HG03378 (cell line): ENCODE measurements at regions not wholly inside any gene's neighbourhood (a gene's known extent, or its start where the extent isn't known, plus 50 kb on each side); places are given as distances from the start of the nearest gene placed in this dataset.

ENCODE experiments used
- ATAC-seq: cut with Tn5 transposase; IDR thresholded peaks from one replicate; pipeline ENCODE4 v1.9.1; 2021; ENCODE audit warnings: mild to moderate bottlenecking, moderate library complexity; ENCODE audit not compliant: unreplicated experiment

DNA sequence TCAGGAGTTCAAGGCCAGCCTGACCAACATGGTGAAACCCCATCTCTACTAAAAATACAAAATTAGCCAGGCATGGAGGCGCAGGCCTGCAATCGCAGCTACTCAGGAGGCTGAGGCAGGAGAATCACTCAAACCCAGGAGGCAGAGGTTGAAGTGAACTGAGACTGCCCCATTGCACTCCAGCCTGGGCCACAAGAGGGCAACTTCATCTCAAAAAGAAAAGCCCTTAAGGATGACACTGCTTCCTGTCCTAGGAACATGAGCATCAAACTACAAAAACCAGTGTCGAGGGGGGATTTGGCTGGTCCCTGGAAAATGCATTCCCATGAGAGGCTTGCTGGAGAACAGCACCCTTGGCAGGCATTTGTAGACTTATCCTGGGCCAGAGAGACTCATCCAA is 449.5 kb upstream of the PSMD7 start:
- ATAC-seq: no peak

DNA sequence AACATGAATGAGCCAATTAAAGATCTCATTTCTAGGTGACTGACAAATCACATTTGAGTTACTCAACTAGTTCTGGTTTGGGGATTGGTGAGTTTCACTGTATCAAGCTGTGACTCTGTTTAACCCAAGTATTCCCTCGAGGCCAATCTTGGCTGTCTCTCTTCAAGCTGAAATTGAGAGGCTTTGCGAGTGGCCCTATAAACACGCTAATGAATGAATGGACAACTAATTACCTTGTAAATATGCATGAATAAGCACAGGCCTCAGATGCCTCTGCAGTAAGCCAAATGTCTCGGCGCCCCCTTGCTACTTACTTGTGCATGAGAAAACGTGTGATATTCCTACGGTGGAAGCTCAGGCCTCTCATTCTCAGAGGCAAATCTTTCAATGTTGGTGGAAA is 450.3 kb upstream of the PSMD7 start:
- no peak for ATAC-seq

DNA sequence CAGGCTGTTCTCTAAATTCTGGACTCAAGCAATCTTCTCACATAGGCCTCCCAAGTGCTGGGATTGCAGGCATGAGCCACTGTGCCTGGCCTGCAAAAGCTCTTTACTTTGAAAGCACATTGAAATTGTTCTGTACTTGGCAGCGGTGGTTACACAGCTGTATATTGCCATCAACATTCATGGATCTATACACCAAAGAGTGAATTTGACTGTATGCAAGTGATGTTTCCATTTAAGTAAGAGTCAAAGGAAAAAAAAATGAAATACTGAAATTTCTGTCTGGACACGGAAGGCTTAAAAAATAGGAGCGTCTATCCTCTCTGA is 450.6 kb upstream of the PSMD7 start:
- no peak for ATAC-seq

DNA sequence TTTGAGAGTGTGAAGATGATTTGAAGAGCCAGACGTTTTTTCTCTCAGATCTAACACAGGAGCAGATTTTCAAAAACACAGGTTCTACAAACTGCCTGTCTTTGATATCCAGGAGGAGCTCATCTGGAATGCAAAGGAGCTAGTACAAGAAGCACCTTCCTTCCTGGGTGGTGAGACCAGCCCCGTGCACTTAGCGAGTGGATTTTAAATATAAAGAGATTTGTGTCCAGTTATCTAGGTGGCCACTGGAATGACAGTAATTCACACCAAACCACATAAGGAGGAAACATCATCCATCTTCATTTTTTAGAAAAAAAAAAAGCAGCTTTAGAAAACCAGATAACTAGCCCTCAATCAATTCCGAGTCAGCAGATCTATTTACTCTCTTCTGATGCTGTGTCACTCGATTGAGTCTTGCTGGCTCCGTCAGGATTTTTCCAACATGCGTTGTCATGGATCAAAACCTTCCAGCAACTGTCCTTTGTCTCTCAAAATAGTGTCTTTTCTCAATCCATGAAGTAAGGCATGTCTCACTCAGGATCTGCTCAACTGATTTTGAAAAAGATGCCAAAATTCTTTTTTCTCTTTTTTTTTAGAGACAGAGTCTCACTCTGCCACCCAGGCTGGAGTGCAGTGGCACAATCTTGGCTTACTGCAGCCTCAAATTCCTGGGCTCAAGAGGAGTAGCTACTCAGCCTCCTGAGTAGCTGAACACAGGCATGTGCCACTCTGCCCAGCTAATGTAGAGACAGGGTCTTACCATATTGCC is 451.2 kb upstream of the PSMD7 start:
- no peak for ATAC-seq

DNA sequence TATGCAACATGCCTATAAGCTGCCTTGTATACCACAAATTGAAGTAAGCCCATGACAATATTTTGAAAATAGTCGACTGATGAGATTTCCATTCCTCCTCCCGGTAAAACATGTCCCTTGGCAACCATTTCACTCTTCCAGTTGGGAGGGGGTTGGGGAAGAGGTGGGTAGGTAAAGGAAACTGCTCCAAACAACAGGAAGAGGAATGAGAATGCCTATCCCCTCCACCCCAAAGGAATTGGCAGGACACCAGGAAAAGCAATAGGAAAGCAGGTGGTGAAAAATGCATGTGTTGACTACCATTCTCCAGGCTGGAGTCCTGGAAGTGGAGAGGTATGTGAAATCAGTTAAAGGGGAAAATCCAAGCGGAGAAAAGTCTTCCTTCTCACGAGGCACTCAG is 455.9 kb upstream of the PSMD7 start:
- no peak for ATAC-seq

DNA sequence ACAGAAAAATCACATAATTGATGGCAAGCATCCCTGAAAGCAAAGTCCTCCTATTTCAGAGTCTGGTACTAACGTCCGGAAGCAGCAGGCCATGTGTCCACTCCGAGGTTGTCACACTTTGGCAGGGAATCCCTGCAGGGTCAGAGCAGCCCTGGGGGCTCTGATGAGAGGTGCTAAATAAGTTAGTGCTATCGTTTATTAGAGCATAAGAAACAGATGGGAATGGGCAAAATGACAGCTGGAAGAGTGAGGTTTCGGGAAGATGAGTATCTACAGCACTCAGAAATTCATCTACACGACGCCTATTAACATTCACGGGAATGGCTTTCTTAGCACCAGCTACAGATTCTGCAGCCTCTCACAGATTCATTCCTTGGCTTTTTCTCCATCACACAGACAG is 465.4 kb upstream of the PSMD7 start:
- ATAC-seq: no peak

DNA sequence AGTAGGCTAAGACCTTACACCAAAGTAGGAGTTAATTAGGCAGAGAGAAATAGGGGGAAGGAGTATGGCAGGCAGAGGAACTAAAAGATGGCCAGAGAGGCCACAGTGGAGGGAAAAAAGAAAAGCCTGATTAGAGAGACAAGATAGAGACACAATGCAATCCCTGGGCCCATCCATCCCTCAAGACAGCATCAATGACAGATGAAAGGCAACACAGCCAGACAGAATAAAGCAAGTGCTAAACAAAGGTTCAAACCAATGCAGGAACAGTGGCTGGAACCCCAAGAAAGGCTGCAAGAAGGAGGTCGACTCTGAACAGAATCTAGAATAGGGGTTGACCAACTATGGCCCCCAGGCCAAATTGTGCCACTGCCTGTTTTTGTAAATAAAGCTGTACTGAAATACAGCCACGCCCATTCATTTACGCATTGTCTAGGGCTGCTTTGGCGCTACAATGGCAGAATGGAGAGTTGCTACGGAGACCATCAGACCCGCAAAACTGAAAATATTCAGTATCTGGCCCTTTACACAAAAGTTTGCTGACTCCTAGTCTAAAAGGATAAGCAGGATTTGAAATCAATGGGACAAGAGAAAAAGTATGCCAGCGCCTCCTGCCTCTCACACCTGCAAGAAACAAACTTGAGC is 473.3 kb upstream of the PSMD7 start:
- ATAC-seq: no peak

DNA sequence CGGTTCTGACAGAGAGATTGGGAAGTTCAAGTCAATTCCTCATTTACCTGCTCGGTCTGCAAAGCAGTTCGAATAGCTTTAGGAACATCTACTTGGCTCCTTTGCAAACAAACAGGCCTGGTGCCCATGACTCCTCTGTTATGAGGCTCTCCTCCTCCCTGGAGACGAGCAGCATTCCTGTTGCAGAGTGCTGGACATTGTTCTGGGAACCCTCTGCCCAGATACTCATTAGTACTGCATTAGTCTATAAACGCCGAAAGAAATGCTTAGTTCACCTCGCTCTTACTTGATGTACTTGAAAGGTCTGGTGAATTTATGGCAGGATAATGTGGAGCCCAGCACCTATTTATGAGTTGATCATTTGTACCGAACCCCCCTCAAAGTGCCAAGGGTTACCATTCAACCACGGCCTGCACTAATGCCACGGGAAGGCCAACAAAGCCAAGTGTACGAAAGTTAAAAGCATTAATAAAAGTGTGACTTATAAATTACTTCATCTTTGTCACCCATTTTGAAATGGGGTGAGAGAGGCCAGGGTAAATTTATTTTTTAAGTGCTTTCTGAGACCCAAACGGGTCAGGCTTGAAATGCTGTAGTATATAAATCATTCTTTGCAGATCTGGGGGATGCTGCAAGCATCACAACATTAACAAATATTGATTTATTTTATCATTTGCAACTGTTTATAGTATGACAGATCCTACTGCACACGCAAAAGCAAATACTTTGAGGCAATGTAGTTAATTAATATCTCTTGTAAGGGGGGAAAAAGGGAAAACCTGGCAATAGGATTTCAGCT is 478.9 kb upstream of the PSMD7 start:
- ATAC-seq: no peak

DNA sequence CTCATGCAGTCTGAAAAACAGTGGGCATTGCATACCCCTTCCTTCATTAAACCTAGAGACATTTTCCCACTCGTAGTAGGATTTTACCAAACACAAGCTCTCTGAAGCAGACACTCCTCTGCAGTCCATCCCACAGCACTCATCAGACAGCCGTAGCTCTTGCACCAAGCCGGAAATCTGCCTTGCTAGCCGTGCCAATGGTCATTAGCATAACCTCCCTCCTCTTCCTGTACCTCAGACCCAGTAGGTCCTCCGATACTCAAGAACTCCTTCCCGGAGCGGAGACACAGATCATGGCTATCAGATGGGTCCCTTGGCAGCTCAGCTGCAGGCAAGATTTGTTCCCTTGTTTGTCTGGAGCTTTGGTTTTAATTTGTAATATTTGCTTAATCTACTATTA is 483.1 kb upstream of the PSMD7 start:
- no peak for ATAC-seq

DNA sequence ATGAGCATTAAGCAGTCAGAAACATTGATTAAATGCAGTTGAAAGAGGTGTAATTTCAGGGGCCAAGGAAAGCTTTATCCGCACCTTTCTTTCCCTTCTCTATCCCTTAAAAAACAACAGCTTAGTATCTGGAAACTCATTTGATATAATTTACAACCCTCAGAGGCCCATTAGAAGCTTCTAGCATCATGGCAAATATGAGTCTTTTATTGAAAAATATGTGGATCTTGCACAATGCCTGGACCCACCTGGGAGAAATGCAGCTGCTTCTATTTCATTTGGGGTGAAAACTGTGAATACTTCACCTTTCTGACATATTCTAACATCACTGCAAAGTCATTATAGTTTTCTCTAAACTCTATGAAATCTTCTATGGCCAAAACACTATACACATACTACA is 492.2 kb upstream of the PSMD7 start:
- no peak for ATAC-seq

DNA sequence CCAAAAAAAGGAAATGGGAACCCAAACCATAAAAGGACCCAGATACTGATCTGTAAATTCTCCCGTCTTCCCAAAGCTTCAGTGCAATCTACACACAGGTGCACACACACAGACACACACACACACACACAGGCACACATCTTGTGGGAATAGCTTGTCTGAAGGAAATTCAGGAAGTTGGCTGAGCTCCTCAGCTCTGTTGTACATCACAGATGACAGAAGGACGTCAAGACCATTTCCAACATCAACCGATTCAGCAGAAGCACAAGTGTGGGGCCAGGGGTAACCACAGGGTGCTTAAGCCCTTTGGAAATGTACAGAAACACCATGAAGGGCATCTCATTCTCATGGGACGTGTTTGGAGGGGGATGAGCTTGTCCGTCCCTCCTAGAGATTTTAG is 498.1 kb upstream of the PSMD7 start:
- no peak for ATAC-seq

DNA sequence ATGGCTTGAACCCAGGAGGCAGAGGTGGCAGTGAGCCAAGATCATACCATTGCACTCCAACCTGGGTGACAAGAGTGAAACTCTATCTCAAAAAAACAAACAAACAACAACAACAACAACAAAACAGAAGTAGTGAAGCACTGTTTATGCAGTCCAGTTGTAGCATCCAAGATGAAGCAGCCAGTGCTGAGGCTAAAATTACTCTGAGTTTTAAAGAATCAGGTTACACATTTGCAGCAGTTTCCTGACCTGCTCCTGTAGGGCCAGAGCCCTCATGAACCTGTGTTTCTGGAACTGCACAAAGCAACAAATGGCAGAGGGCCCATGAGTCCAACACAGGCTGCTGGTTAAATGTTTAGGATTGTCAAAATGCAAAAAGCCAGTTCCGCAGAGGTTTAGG is 499.5 kb upstream of the PSMD7 start:
- no peak for ATAC-seq

DNA sequence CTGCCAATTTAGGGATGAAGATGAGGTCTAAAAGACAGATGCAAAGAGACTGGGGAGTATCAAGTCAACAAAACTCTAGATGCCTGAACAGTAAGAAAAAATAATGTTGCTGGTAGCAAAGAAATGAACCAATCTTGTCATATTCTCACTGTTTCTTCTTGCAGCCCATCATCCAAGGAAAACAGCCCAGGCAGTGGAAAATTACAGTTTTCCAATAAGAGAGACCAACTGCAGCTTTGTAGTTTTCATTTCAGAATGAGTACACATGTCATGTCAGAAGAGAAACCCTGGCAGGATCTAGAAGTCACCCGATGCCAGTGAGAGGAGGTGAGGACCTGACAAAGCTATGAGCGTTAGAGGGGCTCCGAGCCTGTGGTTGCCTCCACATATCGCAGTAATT is 500.4 kb upstream of the PSMD7 start:
- no peak for ATAC-seq

DNA sequence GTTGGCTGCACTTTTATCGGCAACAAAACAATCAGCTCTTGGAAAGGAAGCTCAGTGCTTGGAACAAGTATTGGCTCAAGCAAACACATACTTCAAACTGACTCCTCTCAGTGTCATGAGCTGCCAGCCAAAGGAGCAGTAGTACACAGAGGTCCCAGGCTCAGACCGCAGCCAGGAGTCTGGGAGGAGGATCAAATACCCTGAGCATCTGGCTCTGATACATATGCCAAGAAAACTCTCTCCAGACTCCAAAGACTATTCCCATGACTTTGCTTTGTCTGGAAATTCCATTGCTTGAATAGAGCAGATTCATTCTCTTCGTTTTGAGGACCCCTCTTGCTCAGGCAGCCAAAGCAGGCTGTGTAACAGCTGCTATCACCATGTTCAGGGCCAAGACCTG is 501.6 kb upstream of the PSMD7 start:
- ATAC-seq: no peak

DNA sequence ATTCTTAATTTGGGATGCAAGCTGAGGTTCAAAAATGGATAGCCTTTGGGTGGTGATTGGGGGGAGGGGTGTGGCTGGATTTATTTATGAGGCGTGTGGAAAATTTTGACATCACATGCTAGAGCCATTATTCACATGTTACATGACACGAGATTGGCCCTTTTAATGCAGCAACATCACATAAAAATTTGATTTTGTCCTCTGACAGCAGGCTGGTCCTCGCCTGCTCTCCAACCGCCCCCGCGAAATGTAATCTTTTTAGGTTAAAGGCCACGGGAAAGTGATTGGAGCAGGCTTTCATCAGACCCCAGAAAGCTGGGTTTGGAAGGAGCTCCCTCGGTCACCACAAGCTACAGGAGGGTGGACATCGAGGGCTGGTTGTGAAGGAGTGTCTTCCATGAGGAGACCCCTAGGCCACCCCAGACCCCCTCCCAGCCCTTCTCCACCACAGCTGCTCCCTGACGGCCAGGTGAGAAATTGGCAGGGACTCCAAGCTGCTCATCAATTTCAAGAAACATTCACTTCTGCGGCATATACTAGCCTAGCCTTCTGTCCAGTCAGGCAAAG is 502.7 kb upstream of the PSMD7 start:
- no peak for ATAC-seq

DNA sequence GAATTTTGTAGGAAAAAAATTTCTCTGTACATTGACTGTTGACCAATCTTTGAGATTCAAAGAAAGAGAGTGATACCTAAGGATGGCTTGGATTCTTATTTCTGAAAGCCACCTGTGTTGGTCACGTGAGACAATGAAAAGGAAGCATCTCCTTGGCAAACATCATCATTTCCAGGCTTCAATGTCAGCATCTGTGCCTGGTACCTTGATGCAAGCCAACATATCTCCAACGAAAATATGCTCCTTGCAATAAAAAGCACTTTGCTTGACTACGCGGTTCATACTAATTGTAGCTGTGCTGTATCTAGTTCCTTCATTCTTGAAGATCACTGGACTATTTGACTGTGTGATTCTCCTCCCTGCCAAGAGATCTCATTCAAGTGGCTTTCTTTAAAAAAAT is 503.4 kb upstream of the PSMD7 start:
- ATAC-seq: no peak

DNA sequence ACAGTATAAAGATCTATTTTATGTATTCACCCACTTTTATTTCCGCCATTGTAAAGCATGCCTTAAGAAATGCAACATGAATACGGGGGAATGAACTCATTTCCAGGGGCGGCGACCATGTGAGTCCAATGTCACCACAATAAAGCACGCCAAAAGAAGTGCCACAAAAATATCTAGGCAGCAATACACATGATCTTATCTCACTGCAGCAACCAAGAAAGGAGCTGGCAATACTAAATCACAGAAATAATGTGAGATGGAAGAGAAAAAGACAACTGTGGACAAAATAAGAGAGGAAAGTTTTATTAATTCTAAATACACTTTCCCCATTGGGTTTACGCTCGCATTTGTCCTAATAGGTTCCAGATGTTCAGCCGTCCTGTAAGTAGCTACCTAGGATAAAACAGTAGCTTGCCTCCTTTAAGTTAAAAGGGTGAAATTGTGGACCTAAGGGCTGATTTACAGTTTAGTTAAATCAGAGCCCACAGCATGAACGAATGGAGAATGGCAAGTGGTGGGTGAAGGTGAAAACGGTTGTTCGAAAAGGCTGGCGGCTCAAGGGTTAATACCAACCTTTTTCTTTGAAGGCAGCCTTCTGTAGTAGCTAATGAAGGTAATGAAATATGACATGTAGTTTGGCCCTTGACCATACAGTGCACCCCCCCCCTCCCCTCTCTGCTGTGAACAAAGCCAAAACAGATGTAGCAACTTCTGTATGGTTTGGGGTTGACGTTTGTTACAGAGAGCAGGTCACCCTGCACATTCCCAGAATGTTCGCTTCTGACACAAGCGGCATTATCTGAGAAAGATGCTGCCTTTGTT is 504.2 kb upstream of the PSMD7 start:
- ATAC-seq: no peak

DNA sequence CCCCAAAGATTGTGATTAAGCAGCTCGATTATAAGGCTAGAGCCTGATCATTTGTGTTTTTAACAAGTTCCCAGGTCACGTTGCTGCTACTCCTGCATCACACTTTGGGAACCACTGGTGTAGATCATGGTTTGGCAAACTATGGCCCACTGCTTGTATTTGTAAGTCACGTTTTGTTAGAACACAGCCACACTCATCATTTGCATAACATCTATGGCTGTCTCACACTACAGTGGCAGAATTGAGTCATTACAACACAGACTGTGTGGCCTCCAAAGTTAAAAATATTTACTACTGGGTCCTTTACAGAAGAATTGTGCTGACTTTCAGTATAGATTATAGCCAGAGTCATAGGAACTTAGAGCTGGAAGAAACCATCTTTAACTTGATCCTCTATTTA is 515.3 kb upstream of the PSMD7 start:
- ATAC-seq: no peak

DNA sequence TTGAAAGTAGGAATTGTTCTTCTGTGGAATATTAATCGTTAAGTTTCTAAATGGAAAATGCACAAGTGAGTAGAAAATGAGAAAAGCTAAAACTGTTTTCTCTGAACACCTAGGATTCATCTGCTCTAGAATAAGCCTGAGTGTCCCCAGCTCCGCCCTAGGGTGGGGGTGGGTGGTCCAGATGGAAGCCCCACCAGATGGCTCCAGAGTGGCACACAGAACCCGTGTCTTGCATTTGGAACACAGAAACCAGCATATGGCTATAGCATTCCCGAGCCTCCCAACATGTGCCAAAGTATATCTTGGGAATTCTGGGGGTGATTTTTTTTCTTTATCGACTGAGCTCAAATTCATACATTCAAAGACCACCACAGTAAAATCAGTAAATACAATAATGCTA is 517.7 kb upstream of the PSMD7 start:
- ATAC-seq: no peak

DNA sequence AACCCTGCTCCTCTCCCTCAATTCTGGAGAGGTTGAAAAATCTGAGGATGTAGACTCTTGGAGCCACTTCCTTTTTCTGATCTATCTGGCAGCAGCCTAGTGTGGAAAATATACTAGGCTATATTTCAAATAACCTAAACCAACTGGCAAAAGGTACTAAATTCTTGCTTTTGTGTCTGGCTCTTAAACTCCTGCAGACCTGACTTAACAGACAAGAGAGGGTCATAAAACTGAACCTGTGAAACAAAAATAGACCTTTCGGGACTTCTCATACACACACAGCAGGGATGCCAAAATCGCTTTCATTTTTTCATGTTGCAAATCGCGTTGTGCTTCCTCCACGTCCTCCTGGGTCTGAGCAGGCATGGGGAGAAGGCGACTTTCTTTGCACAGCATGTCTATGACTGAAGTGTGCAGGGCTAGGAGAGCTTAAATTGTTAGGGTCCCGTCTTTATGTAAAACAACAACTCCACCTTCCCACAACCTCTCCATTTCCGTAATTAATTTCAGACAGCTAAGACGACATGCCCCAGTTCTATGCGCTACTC is 520.7 kb upstream of the PSMD7 start:
- ATAC-seq: no peak
